Endodermal cell (in vitro differentiated cells): ENCODE measurements at regions not wholly inside any gene's neighbourhood (a gene's known extent, or its start where the extent isn't known, plus 50 kb on each side); places are given as distances from the start of the nearest gene placed in this dataset.

Experiments
- DNase-seq: peaks from one replicate; pipeline ENCODE4 v3.0.0-alpha.2; 2017
- H3K27ac ChIP-seq: 2 replicates; pipeline ENCODE4 v1.5.1; 2013; ENCODE audit warnings: mild to moderate bottlenecking, low read depth, low read length, moderate library complexity
- H3K27me3 ChIP-seq: 2 replicates; pipeline ENCODE4 v1.6.1; 2013; ENCODE audit warnings: mild to moderate bottlenecking, low read length, moderate library complexity; ENCODE audit not compliant: insufficient read depth, control insufficient read depth, poor library complexity, severe bottlenecking
- H3K36me3 ChIP-seq: 2 replicates; pipeline ENCODE4 v1.7.0; 2013; ENCODE audit warnings: mild to moderate bottlenecking, low read length, moderate library complexity; ENCODE audit not compliant: control insufficient read depth, insufficient read depth
- H3K4me1 ChIP-seq: one replicate; pipeline ENCODE4 v1.7.0; 2013; ENCODE audit warnings: low read length; ENCODE audit not compliant: control insufficient read depth, insufficient read depth
- H3K4me3 ChIP-seq: 2 replicates; pipeline ENCODE4 v1.5.1; 2013; ENCODE audit warnings: mild to moderate bottlenecking, low read length, moderate library complexity
- H3K9ac ChIP-seq: 2 replicates; pipeline ENCODE4 v1.6.1; 2013; ENCODE audit warnings: mild to moderate bottlenecking, low read length, moderate library complexity; ENCODE audit not compliant: poor library complexity, severe bottlenecking; ENCODE audit errors: extremely low read depth
- H3K9me3 ChIP-seq: 2 replicates; pipeline ENCODE4 v1.6.1; 2013; ENCODE audit warnings: mild to moderate bottlenecking, low read length, moderate library complexity; ENCODE audit not compliant: control insufficient read depth
- H3K27ac Mint-ChIP-seq: 2 replicates; pipeline ENCODE4 v1.8.0; 2020; ENCODE audit warnings: mixed read lengths
- H3K27me3 Mint-ChIP-seq: 2 replicates; pipeline ENCODE4 v1.8.0; 2021; ENCODE audit warnings: mild to moderate bottlenecking, mixed read lengths; ENCODE audit not compliant: insufficient read depth
- H3K36me3 Mint-ChIP-seq: 2 replicates; pipeline ENCODE4 v1.8.0; 2020; ENCODE audit warnings: low read depth, mixed read lengths
- H3K4me1 Mint-ChIP-seq: 2 replicates; pipeline ENCODE4 v1.8.0; 2020; ENCODE audit warnings: mixed read lengths
- H3K4me3 Mint-ChIP-seq: 2 replicates; pipeline ENCODE4 v1.8.0; 2020; ENCODE audit warnings: mild to moderate bottlenecking, moderate library complexity, mixed read lengths
- H3K9me3 Mint-ChIP-seq: 2 replicates; pipeline ENCODE4 v1.8.0; 2020; ENCODE audit warnings: mild to moderate bottlenecking, mixed read lengths
- WGBS, 2 experiments: methylation state at CpG; one replicate each; pipeline versions ENCODE4 v1.1.5 to v1.1.7; 2013; ENCODE audit warnings: missing lambda C conversion rate in 2 of 2, mixed read lengths in 1 of 2; ENCODE audit not compliant: insufficient coverage in 1 of 2, insufficient read length in 1 of 2; 5-methylcytosine and 5-hydroxymethylcytosine counted together
- TF ChIP-seq, protein P1 (sequence below): fragments of 200-600 bp; sonication (generic); conservative IDR thresholded peaks from 2 replicates; pipeline ENCODE4 v1.5.0; 2021; ENCODE audit warnings: antibody characterized with exemption, mild to moderate bottlenecking

DNA sequence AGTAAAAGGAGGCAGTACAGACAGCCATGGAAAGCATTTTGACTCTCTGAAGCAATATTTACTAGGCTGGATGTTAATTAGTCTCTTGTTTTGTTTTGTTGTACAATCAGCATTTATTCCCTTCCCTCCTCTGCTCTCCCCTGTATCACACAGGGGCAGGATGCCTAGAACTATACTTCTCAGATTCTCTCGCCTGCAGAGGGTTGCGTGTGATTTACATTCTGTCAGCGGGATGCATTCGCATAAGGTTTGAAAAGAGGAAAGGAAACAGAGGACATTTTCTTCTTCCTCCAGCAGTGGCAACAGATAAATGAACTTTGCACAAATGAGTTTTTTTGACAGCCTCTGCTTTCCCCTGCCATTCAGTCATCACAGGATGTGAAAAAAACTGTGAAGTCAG lies 188.3 kb downstream of the RSL24D1 start:
- Mint-ChIP-seq H3K36me3 (no peaks in the 10 kb centered on the region), H3K27ac (no peak overlapping the region), H3K27me3 (peaks cover 8% of the 10 kb centered on the region), H3K9me3 (no peaks in the 10 kb centered on the region), H3K4me1 (peaks cover 11% of the 10 kb centered on the region), H3K4me3 (no peak overlapping the region)
- peaks cover 4% of the 10 kb centered on the region for H3K9me3 ChIP-seq
- WGBS, 2 experiments = 62 to 64% methylated on average over 3 to 4 of the region's 4 CpGs
- peaks cover 2% of the 10 kb centered on the region for H3K4me1 ChIP-seq
- H3K36me3 ChIP-seq = no peaks in the 10 kb centered on the region
- DNase-seq = no peak
- peaks cover 16% of the 10 kb centered on the region for H3K27me3 ChIP-seq
- H3K9ac ChIP-seq = no peak overlapping the region
- TF ChIP-seq, protein P1, sequence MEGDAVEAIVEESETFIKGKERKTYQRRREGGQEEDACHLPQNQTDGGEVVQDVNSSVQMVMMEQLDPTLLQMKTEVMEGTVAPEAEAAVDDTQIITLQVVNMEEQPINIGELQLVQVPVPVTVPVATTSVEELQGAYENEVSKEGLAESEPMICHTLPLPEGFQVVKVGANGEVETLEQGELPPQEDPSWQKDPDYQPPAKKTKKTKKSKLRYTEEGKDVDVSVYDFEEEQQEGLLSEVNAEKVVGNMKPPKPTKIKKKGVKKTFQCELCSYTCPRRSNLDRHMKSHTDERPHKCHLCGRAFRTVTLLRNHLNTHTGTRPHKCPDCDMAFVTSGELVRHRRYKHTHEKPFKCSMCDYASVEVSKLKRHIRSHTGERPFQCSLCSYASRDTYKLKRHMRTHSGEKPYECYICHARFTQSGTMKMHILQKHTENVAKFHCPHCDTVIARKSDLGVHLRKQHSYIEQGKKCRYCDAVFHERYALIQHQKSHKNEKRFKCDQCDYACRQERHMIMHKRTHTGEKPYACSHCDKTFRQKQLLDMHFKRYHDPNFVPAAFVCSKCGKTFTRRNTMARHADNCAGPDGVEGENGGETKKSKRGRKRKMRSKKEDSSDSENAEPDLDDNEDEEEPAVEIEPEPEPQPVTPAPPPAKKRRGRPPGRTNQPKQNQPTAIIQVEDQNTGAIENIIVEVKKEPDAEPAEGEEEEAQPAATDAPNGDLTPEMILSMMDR = no peak
- no peak overlapping the region for H3K4me3 ChIP-seq
- H3K27ac ChIP-seq = no peak overlapping the region

DNA sequence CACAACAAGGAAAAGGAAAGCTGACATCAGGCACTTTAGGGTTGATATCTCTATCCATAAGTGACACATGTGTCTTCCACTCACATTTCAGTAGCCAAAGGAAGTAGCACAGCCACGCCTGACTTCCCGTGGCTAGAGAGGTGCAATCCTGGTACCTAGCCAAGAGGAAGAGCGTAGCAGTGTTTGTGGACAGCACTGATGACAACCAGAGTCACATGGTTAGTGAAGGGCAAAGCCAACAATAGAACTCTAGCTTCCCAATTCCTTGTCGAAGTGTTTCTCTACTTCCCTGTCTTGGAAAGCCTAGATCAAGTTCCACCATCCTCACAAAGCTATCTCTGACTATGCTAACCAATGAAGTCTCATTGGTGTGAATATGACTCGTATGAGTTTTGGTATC lies 189.2 kb downstream of the RSL24D1 start:
- H3K4me1 Mint-ChIP-seq = peaks cover 11% of the 10 kb centered on the region
- H3K27ac ChIP-seq = no peak overlapping the region
- WGBS, 2 experiments = 92% methylated on average over 3 to 5 of the region's 5 CpGs

DNA sequence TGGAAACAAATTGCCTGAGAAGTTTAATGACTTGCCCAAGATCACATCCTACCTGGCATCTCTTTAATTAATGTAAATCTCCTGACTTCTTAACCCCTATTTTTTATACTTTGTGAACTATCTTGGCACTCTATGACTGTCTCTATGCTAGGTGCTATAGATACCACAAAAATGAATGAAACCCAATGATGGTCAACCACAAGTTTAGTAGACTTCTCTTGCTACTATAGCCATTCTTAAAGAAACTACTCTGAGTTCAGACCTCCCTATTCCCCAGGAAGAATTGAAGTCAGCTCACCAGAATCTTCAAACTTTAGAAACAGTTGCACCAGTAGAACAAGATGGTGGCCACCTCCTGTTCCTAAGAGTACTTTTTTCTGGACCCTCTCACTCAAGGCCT lies 191.1 kb downstream of the RSL24D1 start:
- Mint-ChIP-seq H3K4me1 (peaks cover 14% of the 10 kb centered on the region), H3K36me3 (no peaks in the 10 kb centered on the region), H3K27ac (no peak overlapping the region), H3K4me3 (no peak overlapping the region), H3K27me3 (peaks cover 8% of the 10 kb centered on the region), H3K9me3 (no peaks in the 10 kb centered on the region)
- peaks cover 2% of the 10 kb centered on the region for H3K4me1 ChIP-seq
- H3K9me3 ChIP-seq = no peaks in the 10 kb centered on the region
- H3K36me3 ChIP-seq = no peaks in the 10 kb centered on the region
- TF ChIP-seq, protein P1 = no peak
- no peak overlapping the region for H3K27ac ChIP-seq
- no peak overlapping the region for H3K9ac ChIP-seq
- no peak overlapping the region for H3K4me3 ChIP-seq
- peaks cover 10% of the 10 kb centered on the region for H3K27me3 ChIP-seq
- DNase-seq = no peak

More for the DNA sequence above, 189.2 kb downstream of the RSL24D1 start:
- Mint-ChIP-seq H3K27ac (no peak overlapping the region), H3K36me3 (no peaks in the 10 kb centered on the region), H3K9me3 (no peaks in the 10 kb centered on the region), H3K4me3 (no peak overlapping the region), H3K27me3 (peaks cover 8% of the 10 kb centered on the region)
- Histone ChIP-seq H3K4me1 (peaks cover 2% of the 10 kb centered on the region), H3K27me3 (peaks cover 16% of the 10 kb centered on the region), H3K9ac (no peak overlapping the region), H3K36me3 (no peaks in the 10 kb centered on the region), H3K4me3 (no peak overlapping the region), H3K9me3 (no peaks in the 10 kb centered on the region)
- DNase-seq = no peak
- TF ChIP-seq, protein P1 = no peak
